Activated CD4-positive, alpha-beta T cell treated with anti-CD3 and anti-CD28 coated beads for 36 hours (primary cell): ENCODE measurements at regions not wholly inside any gene's neighbourhood (a gene's known extent, or its start where the extent isn't known, plus 50 kb on each side); places are given as distances from the start of the nearest gene placed in this dataset.

Source experiments
- ATAC-seq: fragments of 200-7000 bp; cut with Tn5 transposase; one replicate; pipeline ENCODE4 v1.10.0; 2021; ENCODE audit warnings: mild to moderate bottlenecking, moderate library complexity
- CTCF ChIA-PET: fragments of 350-600 bp; sonication (Branson Sonifier 250); formaldehyde crosslinking; loops from one replicate; lab custom pipeline; 2021; ENCODE audit warnings: antibody characterized with exemption; lab: Charles Lee
- POLR2A ChIA-PET: fragments of 350-600 bp; sonication (Branson Sonifier 250); formaldehyde crosslinking; loops from one replicate; lab custom pipeline; 2021; ENCODE audit warnings: antibody characterized with exemption, inconsistent platforms; lab: Charles Lee
- DNase-seq: peaks from one replicate; pipeline ENCODE4 v3.0.0-alpha.2; 2020
- H3K27ac Mint-ChIP-seq: one replicate; pipeline ENCODE4 v1.8.0; 2021; ENCODE audit warnings: mixed read lengths
- H3K27me3 Mint-ChIP-seq: one replicate; pipeline ENCODE4 v1.8.0; 2021; ENCODE audit warnings: mixed read lengths
- H3K36me3 Mint-ChIP-seq: one replicate; pipeline ENCODE4 v1.8.0; 2021; ENCODE audit warnings: low read depth, mixed read lengths
- H3K4me1 Mint-ChIP-seq: one replicate; pipeline ENCODE4 v1.8.0; 2021; ENCODE audit warnings: mixed read lengths
- H3K4me3 Mint-ChIP-seq: one replicate; pipeline ENCODE4 v1.8.0; 2021; ENCODE audit warnings: mild to moderate bottlenecking, moderate library complexity, mixed read lengths
- H3K9me3 Mint-ChIP-seq: one replicate; pipeline ENCODE4 v1.8.0; 2021; ENCODE audit warnings: low read depth, mixed read lengths
- intact Hi-C, 2 experiments: fragments of 100-400 bp; cut with DNase I in 1 of 2; cut with micrococcal nuclease in 1 of 2; formaldehyde crosslinking; loops; one replicate each; pipeline versions ENCODE4 v1.14.2 to v1.15.1; 2022 to 2024; cut with DNase I, micrococcal nuclease

DNA sequence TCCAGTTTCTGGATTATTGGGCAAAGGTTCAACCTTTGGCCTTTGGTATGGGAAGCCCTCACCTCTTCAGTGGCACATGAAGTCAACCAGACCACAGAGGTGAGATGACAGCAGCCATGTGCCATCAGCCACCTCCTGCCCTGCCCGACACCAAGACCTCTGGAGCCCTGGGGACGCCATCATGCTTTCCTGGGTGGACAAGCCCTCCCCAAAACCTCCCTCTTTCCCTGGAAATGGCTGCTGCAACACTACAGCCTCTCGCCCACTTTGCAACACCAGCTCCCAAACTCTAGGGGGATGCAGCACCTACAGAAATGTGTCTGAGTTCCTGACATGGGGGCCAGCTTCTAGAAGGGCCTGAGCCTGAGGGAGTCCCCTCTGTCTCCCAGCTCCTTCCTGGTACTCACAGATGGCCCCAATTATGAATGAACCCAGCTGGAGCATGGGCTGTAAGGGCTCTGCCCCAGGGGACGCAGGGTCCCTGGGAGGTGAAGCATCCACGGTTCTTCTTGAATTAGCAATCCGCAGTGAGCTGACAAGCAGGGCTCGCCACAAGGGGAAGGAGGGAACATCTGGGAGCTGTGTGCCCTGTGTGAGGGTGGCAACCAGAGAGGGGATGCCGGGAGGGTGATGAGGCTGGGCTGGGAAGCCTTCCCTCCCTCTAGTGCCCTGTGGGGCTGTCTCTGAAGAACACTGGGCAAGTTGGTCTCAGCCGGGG lies 268.5 kb upstream of the HDAC4 start:
- H3K4me1 Mint-ChIP-seq: no peaks in the 10 kb centered on the region
- no peaks in the 10 kb centered on the region for H3K36me3 Mint-ChIP-seq
- H3K4me3 Mint-ChIP-seq: no peak overlapping the region
- ATAC-seq: no peak
- CTCF ChIA-PET: interaction anchor here (0.5 to 0.7 kb wide), 2 partner anchors 19 to 20 kb away, joined by 3 read pairs; no protein-coding TSS in a partner anchor
- DNase-seq: no peak
- H3K27me3 Mint-ChIP-seq: no peaks in the 10 kb centered on the region
- no peaks in the 10 kb centered on the region for H3K9me3 Mint-ChIP-seq
- intact Hi-C loops: no loop called here
- no peak overlapping the region for H3K27ac Mint-ChIP-seq
- POLR2A ChIA-PET: no interaction called here

DNA sequence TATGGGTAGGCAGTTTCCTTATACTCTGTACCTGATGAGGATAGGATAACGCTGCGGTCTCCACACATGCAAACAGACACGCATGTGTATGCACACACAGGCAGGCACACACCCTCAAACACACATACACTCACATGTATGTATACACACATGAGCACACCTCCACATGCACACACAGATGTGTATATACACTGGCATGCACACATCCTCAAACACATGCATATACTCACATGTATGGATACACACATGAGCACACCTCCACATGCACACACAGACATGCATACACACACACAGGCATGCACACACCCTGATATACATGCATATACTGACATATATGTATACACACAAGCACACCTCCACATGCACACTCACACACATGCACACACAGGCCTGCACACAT lies 267.8 kb upstream of the HDAC4 start:
- CTCF ChIA-PET: interaction anchor here (0.5 kb wide), 1 partner anchor 19 kb away, joined by 3 read pairs; no protein-coding TSS in a partner anchor
- no peak for ATAC-seq
- Mint-ChIP-seq H3K36me3 (no peaks in the 10 kb centered on the region), H3K9me3 (no peaks in the 10 kb centered on the region), H3K27ac (no peak overlapping the region), H3K4me1 (no peaks in the 10 kb centered on the region), H3K4me3 (no peak overlapping the region), H3K27me3 (no peaks in the 10 kb centered on the region)
- intact Hi-C loops: no loop called here
- no peak for DNase-seq
- POLR2A ChIA-PET: no interaction called here

DNA sequence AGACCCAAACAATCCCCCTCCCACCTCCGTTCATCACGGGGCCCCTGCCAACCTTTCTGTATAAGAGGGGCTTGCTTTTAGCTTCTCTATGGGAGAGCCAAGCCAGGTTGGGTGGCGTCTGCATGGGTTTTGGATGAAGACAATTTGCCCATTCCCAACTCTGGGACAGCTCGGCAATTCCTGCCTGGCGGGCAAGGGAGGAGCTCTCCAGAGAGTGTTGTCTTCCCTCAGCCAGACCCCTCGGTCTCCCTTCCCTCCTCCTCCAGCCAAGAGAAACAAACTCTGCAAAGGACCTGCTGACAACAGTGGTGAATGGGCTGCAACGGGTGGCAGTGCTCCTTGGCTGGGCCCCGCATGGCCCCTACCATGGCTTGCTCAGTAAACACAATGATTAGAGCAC lies 267.2 kb upstream of the HDAC4 start:
- Mint-ChIP-seq H3K36me3 (no peaks in the 10 kb centered on the region), H3K27ac (no peak overlapping the region), H3K9me3 (no peaks in the 10 kb centered on the region), H3K27me3 (no peaks in the 10 kb centered on the region), H3K4me1 (no peaks in the 10 kb centered on the region), H3K4me3 (no peak overlapping the region)
- ChIA-PET POLR2A (no interaction called here), CTCF (no interaction called here)
- intact Hi-C loops: no loop called here
- ATAC-seq: no peak
- no peak for DNase-seq

DNA sequence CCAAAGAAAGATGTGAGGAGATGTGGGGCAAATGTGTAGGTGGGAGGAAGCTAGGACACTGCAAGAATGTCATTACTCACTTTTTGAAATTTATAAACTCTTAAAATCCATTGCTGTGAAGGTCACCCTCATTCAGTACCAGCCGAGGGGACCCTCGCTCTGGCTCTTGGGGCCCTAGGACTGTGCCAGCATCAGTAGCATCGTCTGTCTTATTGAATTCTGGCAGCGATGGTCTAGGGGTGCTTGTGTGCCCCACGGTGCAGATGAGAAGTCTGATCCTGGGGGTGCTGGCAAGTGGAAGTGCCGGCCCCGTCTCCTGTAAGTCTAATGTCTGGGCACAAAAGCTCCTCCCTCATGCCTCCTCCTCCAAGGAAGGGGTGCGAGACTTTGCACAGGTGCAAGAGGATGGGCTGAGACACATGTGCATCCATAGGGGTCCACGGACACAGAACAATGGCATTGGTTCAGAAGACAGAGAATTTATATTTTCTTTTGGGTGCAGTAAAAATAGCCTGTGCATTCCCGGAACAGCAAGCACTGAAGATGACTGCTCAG lies 266.7 kb upstream of the HDAC4 start:
- Mint-ChIP-seq H3K4me1 (no peaks in the 10 kb centered on the region), H3K4me3 (no peak overlapping the region), H3K9me3 (no peaks in the 10 kb centered on the region), H3K27ac (no peak overlapping the region), H3K27me3 (peaks cover 3% of the 10 kb centered on the region), H3K36me3 (no peaks in the 10 kb centered on the region)
- ChIA-PET POLR2A (no interaction called here), CTCF (no interaction called here)
- DNase-seq (no peak), ATAC-seq (no peak)
- intact Hi-C loops: no loop called here

DNA sequence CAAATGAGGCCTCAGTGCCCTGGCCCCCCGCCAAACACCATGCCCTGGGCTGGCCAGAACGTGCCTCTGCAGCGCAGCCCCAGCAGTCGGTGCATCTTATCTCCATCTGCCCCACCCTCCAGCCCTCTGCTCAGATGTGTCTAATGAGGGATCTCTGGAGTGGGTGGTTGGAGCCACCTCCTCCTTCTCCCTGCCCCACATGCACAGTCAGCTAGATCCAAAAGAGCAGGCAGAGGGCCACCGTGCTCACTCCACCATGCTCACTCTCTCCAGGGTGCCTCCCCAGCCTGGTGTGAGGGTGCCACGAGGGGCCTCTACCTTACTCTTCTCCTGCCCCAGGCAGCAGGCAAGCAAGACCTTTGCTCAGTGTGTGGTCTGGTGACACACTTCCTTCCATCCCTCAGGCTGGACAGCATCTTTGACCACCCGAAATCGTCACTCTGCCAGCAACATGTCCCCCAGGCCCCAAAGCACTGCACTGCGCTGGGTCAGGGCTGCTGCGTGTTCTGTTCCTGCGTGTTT lies 266.1 kb upstream of the HDAC4 start:
- DNase-seq (no peak), ATAC-seq (no peak)
- no peak overlapping the region for H3K27ac Mint-ChIP-seq
- intact Hi-C loops: no loop called here
- CTCF ChIA-PET: no interaction called here
- no peaks in the 10 kb centered on the region for H3K4me1 Mint-ChIP-seq
- H3K9me3 Mint-ChIP-seq: no peaks in the 10 kb centered on the region
- H3K27me3 Mint-ChIP-seq: peaks cover 5% of the 10 kb centered on the region
- H3K36me3 Mint-ChIP-seq: no peaks in the 10 kb centered on the region
- no peak overlapping the region for H3K4me3 Mint-ChIP-seq
- POLR2A ChIA-PET: no interaction called here

DNA sequence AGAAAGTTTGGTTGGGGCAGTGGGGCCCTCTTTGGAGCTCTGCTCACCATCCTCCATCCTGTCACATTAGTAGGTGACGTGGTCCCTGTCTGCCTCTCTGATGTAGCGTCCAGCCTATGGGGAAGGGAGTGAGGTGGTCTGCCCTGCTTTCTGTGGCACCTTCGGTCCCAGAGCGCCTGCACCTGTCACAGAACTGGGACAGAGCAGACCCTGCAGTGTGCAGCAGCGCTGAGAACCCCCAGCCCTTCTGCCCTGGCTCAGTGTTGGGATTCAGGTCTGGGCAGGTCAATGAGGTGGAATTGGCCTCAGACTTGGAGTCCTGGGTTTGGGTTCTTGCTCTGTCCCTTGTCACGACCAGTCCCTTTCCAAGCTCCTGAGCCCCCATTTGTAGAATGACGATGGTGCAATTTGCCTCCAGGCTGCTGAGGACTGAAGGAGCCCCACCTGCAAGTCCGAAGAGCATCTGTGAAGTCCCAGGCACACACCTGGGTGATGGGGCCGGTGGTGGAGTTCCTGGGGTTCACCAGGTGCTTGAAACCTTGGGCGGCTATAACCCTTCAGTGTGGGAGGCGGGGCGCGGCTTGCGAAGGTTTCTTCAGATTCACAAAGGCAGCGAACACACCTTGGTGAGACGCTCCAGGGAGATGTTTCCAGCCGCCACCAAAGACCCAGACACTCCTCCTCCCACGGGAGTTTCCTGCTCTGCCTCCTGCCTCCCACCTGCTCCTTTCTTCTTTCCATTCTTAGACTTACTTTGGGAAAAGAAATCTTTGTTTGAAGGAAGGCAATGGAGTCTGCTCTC lies 265.4 kb upstream of the HDAC4 start:
- CTCF ChIA-PET: no interaction called here
- Mint-ChIP-seq H3K36me3 (no peaks in the 10 kb centered on the region), H3K4me1 (no peaks in the 10 kb centered on the region), H3K27me3 (peaks cover 11% of the 10 kb centered on the region), H3K27ac (no peak overlapping the region), H3K9me3 (no peaks in the 10 kb centered on the region), H3K4me3 (no peak overlapping the region)
- POLR2A ChIA-PET: no interaction called here
- intact Hi-C loops: no loop called here
- ATAC-seq (no peak), DNase-seq (no peak)

DNA sequence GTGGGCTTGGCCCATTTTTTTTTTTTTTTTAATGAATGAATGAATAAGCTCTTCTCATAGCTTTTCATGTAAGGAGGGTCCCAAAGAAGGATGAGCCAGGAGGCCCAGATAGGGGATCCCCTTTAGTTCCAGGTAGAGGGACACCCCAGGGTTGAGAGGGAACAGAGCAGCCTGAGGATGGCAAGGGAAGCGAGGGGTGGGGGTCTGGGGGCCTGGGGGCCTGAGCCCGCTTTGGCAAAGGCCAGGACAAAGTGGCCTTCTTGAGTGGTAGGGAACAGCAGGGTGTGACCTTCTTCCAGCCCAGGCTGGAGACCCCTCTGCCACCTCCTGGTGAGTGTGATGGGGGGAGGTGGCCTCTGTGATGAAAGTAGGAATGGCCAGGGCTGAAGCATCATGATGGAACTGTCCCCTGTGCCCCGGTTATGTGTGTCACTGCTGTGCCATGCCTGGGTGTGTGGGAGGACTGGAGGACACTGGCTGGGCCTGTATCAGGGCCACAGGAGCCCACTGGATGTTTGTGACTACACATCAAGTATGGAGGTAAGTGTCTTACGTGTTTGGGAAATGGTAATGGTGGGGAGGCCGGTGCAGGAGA lies 263.5 kb upstream of the HDAC4 start:
- POLR2A ChIA-PET: no interaction called here
- ATAC-seq: no peak
- H3K27ac Mint-ChIP-seq: no peak overlapping the region

DNA sequence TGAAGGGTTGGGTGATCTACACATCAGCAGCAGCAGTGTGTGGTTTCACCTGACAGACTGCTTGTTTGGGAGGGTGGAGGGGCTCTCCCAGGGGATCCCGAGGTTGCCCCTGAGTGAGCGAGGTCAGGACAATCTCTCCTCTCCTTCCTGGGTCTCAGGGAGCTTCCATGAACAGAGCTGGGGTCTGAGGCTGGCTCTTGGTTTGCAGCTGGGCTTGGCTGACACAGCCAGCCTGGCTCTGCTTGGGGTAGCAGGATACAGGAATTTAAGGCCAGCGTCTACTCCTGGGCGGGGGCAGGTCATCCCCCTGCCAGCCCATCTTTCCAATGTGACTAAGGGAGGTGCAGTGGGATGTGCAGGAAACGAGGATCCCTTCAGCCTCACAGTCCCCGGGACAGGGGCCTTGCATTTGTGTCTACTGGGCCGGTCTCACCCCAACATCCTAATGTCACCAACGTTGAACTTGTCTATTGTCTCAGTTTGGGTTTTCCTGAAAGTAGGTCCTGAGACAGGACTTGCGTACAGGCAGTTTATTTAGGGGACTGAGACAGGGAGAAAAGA lies 262.6 kb upstream of the HDAC4 start:
- ChIA-PET CTCF (interaction anchor here (0.6 kb wide), 1 partner anchor 396 kb away, joined by 3 read pairs; no protein-coding TSS in a partner anchor), POLR2A (no interaction called here)
- H3K9me3 Mint-ChIP-seq: no peaks in the 10 kb centered on the region
- no peak for DNase-seq
- H3K27me3 Mint-ChIP-seq: peaks cover 13% of the 10 kb centered on the region
- intact Hi-C loops: no loop called here
- no peak overlapping the region for H3K27ac Mint-ChIP-seq
- no peaks in the 10 kb centered on the region for H3K4me1 Mint-ChIP-seq
- ATAC-seq: no peak
- no peak overlapping the region for H3K4me3 Mint-ChIP-seq
- no peaks in the 10 kb centered on the region for H3K36me3 Mint-ChIP-seq

More for the DNA sequence above, 263.5 kb upstream of the HDAC4 start:
- H3K36me3 Mint-ChIP-seq: no peaks in the 10 kb centered on the region
- no peak overlapping the region for H3K4me3 Mint-ChIP-seq
- intact Hi-C loops: no loop called here
- H3K27me3 Mint-ChIP-seq: peaks cover 13% of the 10 kb centered on the region
- no peak for DNase-seq
- H3K9me3 Mint-ChIP-seq: no peaks in the 10 kb centered on the region
- CTCF ChIA-PET: no interaction called here
- H3K4me1 Mint-ChIP-seq: no peaks in the 10 kb centered on the region

DNA sequence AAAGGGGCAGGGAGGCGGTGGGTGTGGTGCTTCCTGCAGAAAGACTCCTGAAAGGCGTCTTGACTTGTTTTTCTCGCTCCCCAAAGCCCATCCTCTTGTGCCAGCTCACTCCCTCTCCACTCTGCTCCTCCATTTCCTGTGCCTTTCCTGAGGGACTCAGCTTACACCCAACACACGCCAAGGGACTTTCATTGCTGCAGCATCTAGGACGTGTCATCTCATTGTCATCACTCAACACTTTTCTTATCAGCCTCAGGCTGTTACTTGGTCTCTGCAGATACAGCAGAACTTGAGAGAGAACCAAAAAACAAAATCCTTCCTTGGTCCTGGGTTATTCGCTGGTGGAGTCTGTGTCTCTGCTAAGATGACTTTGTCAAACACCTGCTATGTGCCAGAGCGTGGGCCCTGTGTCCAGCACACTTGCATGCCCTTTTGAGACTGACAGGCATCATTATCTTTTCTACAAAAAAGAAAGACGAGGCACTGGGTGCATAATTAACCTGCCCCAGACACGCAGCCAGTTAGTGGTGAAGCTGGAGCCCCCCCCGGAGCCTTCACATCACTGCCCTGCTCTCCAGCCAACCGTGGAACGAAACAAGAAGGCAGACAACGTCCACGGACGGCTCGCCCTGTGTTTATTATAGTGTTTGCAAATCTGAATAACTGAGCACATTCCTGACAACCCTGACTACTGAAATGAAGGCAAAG lies 261.7 kb upstream of the HDAC4 start:
- ChIA-PET POLR2A (no interaction called here), CTCF (no interaction called here)
- H3K27me3 Mint-ChIP-seq: peaks cover 13% of the 10 kb centered on the region
- DNase-seq (no peak), ATAC-seq (no peak)
- H3K36me3 Mint-ChIP-seq: no peaks in the 10 kb centered on the region
- no peak overlapping the region for H3K27ac Mint-ChIP-seq
- intact Hi-C loops: no loop called here
- no peak overlapping the region for H3K4me3 Mint-ChIP-seq
- H3K4me1 Mint-ChIP-seq: no peaks in the 10 kb centered on the region
- no peaks in the 10 kb centered on the region for H3K9me3 Mint-ChIP-seq

DNA sequence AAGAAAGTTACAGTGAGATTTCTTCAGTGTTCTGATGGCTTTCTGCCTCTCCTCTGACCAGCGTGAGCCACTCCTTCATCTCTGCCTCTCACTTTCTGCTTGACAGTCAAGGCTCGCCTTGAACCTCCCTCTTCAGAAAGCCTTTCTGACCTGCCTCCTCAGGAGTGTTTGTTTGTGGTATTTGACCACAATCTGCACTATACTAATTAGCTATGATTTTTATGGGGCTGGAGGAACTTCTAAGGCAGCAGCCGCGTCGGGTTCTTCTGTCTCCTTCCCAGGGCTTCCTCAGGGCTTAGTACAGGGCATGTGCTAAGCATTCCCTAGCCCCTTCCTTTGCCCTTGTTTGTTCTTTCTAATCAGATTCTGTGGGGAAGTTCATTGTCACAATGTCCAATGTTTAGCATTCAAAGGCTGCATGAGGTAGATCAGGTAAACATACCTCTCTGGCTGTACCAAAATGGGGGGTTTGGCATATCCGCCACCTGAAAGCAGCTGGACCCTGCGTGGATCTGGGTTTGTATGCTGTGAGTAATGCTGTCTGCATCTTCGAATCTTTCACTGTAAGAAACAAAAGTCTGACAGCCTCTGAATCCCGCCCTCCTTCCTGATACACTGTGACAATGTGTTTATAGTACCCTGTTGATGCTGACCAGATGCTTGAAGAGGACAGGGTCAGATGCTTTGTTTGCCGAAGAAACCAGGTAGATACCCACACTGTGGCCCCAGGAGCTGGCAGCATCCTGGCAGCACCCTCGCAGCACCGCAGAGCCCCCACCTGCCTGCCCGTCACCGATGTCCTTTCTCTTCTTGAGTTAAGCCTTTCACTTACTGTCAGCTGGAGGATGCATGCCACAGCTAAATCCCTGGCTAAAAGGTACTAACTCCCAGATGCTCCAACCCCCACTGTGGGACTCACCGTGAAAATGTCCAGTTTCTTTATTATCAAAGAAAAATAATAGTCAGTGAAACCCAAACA lies 260.8 kb upstream of the HDAC4 start:
- peaks cover 13% of the 10 kb centered on the region for H3K27me3 Mint-ChIP-seq
- H3K27ac Mint-ChIP-seq: no peak overlapping the region
- H3K4me3 Mint-ChIP-seq: no peak overlapping the region
- no peaks in the 10 kb centered on the region for H3K9me3 Mint-ChIP-seq
- intact Hi-C loops: no loop called here
- no peaks in the 10 kb centered on the region for H3K36me3 Mint-ChIP-seq
- DNase-seq: no peak
- H3K4me1 Mint-ChIP-seq: no peaks in the 10 kb centered on the region
- ChIA-PET CTCF (no interaction called here), POLR2A (no interaction called here)
- no peak for ATAC-seq
